Stimulated activated CD8-positive, alpha-beta memory T cell treated with anti-CD3 and anti-CD28 coated beads, Interleukin-7, amount 100 ng/mL, for 4 hours (primary cell): ENCODE measurements at regions not wholly inside any gene's neighbourhood (a gene's known extent, or its start where the extent isn't known, plus 50 kb on each side); places are given as distances from the start of the nearest gene placed in this dataset.

Experiments used
- DNase-seq, 2 donors: peaks; one replicate each; pipeline ENCODE4 v3.0.0-alpha.2; 2020; ENCODE audit warnings: low read depth in 2 of 2

DNA sequence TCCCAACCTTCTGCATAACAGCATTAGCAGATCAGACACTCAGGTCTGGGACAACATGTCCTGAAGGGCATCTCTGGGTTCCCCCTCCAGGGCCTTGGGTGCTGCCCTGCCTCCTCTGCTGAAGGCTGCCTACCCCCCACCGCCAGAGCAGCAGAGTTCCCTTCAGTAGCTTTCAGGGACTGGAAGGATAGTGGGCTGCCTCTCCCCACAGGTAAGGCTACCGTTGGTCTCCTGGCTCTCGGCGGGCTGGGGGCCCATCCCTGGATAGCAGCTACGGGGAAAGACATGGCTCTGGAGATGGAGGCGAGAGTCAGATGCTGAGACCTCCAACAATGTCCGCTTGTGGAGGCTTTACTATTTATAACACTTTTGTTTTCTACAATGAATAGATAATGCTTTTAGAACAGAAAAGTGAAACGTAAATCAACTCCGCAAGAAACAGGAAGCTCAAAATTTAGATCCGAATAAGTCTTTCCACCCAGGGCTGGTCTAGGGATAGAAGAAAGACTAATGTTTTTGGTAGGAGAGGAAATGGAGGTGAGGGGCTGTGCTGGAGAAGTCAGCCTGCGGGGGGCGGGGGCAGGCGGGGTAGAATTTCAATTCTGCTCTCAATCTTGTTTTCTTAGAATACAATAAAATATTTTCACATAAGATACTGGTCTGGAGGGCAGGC is 58.4 kb downstream of the ARL4C start:
- DNase-seq: no peak

- DNase-seq: no peak
Observed at GRCh38 chr2:234437642-234438304, 59.1 kb downstream of the ARL4C start.

GRCh38 chr2:234436482-234436837 is 60.4 kb downstream of the ARL4C start:
- DNase-seq: no peak

DNA sequence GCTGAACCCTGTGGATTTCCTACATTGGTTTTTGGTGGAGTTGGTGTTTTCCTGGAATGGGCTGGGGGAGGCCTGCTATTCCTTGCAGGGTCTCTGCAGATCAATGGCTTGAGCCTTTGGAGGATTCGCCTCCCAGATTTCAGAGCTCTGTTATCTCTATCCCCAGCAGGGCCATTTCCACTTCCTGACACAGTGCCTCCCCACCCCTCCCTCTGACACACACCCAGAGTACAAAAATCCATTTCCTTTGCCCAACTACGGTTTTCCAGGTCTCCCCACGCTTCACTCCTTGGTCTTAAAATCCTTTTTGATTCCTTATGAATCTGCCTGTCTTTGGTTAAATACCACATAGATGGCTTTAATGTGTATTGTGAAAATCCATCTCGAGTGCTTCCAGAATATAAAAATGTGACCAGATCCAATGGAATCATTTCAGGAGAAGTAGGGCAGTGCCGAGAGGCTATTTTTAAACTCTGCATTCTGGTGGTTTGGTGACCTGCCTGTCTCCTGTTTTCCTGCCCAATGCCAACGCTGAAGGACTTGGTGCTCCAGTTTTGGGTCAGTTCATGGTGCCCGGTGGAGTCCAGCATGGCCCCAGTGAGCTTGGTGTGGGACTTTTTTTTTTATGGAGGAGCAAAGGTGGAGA is 60.9 kb downstream of the ARL4C start:
- DNase-seq: no peak

DNA sequence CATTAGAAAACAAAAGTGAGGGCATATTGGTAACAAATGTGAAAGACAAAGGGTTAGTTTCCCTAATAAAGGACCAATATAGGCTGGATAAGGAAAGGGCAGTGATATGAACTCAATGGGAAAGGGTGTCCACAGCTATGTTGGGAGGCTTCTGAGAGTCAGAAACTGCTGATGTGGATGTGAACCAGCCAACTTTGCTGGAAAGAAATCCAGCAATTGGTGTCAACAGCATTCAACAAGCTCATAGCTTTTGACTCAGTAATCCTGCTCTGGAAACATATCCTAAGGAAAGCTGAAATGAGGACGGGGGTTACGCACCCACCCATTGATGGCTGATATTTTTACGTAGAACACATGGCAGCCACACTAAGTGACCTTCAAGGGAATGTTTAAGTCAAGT is 63.7 kb downstream of the ARL4C start:
- no peak for DNase-seq

- no peak for DNase-seq
Observed at GRCh38 chr2:234430871-234431270, 66.0 kb downstream of the ARL4C start.

DNA sequence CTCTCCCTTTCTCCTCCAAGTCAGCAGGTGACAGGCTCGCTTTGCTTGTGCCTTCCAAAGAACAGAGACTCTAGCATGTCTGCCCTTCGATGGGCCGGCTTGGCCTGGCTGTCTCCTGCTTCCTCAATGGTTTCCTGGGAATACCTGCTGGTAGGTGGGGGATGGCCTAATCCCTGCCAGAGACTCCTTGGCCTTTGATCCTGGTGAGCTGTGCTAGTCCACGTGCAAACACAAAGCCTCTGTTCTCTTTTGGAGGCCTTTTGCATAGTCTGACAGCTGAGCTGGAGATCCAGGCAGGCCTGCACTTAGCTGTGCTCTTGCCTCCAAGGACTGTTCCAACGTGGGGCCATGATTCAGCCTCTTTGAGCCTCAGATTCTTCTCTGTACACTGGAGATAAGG is 67.6 kb downstream of the ARL4C start:
- no peak for DNase-seq

DNA sequence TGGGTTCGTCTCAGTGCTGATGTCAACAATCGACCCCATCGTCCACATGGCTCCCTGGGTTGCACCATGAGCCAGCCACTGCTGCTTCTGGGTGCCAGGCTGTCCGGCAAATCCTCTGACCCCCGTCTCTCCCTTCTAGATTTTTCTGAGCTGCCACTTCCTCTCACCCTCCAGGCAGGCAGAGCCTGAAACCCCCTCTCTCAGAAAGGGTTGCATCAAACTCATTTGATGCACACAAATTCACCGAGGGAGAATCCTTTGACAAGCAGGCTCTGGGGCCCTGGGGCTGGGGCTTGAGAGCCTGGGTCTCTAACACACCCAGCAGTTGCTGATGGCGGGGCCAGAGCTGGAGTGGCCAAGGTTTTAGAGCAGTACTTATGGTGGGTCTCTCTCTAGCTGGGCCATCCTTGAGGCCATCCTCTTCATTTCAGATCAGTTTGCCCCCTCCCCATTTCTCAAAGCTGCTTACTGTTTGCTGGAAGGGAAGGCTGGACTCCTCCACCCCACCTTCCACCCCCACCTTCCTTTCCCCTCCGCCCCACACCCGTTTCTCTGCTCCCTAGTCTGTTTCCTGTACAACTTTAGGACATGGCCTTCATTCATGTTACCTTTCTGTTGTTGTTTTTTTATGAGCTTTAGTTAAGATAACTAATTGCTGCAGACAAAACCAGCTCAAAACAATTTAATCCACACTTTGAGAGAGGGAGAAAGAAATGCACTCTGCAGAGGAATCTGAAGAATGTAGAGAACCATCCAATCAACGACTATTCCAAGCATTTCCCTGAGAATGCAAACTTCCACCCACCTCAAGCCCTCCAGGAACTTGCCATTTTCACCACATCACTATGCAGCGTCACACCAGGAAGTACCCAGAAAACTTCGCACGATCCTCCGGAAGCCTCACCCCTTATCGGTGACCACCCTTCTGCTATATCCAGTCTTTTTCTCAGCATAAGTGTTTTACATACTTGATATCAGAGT is 69.5 kb downstream of the ARL4C start:
- DNase-seq: no peak

DNA sequence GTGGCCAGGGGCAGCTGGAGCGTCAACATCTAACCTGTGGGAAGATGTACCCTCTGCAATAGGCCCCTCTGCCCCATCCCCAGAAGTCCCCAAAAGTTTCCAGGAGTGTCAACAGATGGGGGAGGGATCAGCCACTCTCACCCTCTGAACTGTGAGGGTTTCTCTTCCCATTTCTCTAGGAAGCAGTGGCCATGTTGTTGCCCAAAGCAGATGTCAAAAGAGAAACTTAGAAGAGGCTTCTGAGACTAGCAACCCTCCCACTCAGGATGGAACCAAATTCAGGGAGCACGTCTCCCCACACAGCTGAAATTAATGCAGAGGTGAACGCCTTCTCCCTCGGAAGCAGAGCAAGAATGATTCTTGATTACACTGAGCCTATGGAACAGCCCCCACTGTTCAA is 70.3 kb downstream of the ARL4C start:
- DNase-seq: no peak

- DNase-seq: peak; percentile 43
Observed at GRCh38 chr2:234425639-234426603, 71.0 kb downstream of the ARL4C start.

- no peak for DNase-seq
Observed at GRCh38 chr2:234423884-234424283, 73.0 kb downstream of the ARL4C start.

DNA sequence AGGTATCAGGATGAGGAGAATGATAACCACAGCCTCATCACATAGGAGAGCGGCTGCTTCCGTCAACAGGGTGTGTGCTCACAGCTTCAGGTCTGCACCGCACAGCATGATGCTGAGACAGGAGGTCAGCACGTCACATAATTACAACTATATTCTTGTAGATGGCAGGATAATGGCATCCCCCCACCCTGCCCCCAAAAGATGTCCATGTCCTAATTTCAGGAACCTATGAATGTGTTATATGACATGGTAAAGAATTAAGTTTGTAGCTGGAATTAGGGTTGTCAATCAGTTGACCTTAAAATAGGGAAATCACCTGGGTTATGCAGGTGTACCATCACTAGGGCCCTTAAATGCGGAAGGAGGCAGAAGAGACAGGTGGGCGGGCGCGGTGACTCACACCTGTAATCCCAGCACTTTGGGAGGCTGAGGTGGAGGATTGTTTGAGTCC is 73.9 kb downstream of the ARL4C start:
- DNase-seq: peak in 1 of 2 donors; percentile 48

DNA sequence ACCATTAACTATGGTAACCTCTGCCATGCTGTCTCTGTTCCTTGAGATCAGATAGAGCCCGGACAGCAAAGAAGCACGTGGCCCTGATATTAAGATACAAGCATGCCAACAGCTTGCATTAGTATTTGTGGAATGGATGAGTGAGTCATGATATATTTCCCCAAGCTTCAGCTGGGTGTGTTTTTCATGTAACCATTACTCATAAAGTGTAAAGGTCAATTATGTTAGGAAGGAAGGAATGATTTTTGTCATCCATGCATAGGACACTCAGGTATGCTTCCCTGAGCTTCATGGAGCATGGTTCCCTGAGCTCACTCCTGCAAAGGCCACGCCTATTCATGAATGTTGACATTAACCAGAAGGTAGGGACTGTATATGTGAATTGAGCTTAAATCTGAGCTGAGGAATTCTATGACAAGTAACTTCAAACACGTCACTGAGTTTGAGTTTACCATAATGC is 74.6 kb downstream of the ARL4C start:
- no peak for DNase-seq

DNA sequence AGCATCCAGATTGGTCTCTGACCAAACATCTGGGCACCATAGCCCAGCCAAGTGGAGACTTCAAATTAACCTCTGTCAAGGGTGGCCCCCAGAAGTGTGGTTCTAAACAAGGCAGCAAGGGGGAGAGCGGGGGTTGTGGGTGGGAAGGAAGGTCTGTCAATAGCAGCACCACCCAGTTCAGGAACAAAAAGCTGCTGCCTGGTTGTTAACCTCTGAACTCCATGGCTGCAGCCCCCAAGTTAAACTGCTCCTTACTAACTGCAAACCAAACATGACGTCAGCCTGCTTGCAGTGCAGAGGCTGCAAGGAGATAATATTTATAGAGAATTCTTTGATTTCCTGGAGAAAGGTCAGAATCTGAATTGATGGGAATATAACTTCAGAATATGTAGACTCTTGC is 76.5 kb downstream of the ARL4C start:
- no peak for DNase-seq

- no peak for DNase-seq
Observed at GRCh38 chr2:234419726-234420125, 77.2 kb downstream of the ARL4C start.

- no peak for DNase-seq
Observed at GRCh38 chr2:234415706-234416105, 81.2 kb downstream of the ARL4C start.

DNA sequence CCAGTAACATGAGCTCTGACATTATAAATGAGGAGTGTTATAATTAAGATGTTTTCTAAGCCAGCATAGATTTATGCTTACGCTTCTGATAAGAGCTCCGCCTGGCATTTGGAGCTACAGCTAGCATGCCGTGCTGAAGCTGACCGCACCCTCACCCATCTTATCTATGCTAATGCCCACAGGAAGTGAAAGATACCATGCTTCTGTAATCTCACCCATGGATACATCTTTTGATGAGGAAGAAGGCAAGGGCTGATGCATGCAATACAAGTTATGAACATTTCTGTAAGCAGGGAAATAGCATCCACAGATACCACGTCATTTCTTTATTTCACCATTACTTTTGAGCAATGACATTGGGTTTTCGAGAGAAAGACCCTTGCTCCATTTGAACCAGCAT is 82.3 kb downstream of the ARL4C start:
- DNase-seq: no peak

GRCh38 chr2:234412726-234413125 is 84.2 kb downstream of the ARL4C start:
- DNase-seq: no peak

DNA sequence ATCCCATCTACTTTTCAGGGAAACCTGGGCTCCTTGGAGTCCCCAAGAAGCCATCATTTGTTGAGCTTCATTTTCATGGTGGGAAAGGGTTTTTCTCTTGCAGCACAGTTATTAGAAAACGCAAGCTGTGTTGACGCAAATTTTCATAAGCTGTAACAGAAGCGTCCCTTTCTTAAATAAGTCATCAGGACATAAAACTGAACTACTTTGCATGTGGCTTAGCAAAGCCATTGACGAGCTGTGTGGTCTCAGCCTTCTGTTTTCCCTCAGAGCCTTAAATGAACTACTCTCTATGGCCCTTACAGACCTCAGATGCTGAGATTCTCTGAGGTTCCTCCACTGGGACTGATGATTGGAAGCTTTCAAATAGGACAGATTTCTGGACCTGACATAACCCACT is 85.1 kb downstream of the ARL4C start:
- no peak for DNase-seq

DNA sequence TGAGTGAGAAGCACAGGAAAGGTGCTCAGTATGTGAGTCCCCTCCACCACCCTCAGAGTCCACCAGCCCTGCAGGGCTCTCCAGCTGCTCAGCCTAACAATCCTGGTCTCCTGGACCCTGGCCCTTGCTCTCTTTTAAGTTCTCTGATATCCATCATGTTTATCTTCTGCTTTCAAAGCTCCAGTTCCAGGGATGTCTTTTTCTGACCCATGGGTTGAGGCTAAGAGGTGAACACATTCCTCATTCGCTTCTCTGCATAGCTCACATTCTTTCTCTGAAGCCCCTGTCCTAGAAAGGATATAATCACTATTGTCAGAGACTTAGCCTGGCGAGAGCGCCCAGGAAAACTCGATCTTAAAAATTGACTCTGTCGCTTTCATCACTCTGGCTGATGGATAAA is 86.4 kb downstream of the ARL4C start:
- no peak for DNase-seq

- DNase-seq: no peak
Observed at GRCh38 chr2:234409590-234409989, 87.3 kb downstream of the ARL4C start.
